ENCODE measurements at regions not wholly inside any gene's neighbourhood (a gene's known extent, or its start where the extent isn't known, plus 50 kb on each side); places are given as distances from the start of the nearest gene placed in this dataset.

DNA sequence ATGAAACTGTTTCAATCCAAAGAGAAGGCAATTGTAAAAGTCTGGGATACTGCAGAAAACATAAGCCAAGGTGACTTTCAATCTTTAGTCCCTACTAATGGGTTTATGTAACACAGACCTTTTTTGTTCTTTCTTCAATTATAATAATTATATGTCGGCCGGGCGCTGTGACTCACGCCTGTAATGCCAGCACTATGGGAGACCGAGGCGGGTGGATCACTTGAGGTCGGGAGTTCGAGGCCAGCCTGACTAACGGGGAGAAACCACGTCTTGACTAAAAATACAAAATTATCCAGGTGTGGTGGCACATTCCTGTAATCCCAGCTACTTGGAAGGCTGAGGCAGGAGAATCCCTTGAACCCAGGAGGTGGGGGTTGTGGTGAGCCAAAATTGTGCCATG lies 489.8 kb upstream of the CTSO start:
- TF ChIP-seq CTCF (conservative IDR thresholded peaks at IDR 0.05; ENCODE audit: low read depth in 2 of 2) (no peak), EZH2 (IDR thresholded peaks at IDR 0.05; ENCODE audit: low read depth, unreplicated experiment) (no peak), REST (IDR thresholded peaks at IDR 0.05; ENCODE audit: unreplicated experiment) (no peak), CREB1 (CRISPR knock-in tag; IDR thresholded peaks at IDR 0.05; ENCODE audit: low read depth) (no peak)

Data from GM23338 (cell line).